OCI-LY1 (cell line): ENCODE measurements at regions not wholly inside any gene's neighbourhood (a gene's known extent, or its start where the extent isn't known, plus 50 kb on each side); places are given as distances from the start of the nearest gene placed in this dataset.

ENCODE experiments used
- H2AFZ ChIP-seq: fragments of 200-600 bp; sonication (generic), shearing (Covaris generic); 2 replicates; pipeline ENCODE4 v1.6.0; 2014; ENCODE audit warnings: antibody characterized with exemption, mild to moderate bottlenecking, low read length
- H3F3A ChIP-seq: fragments of 200-600 bp; sonication (generic), shearing (Covaris generic); 2 replicates; pipeline ENCODE4 v1.6.0; 2014; ENCODE audit warnings: mild to moderate bottlenecking, antibody characterized with exemption, low read length, moderate library complexity; ENCODE audit not compliant: insufficient read depth
- H3K27ac ChIP-seq: fragments of 200-600 bp; sonication (generic); 2 replicates; pipeline ENCODE4 v1.5.1; 2014; ENCODE audit warnings: low read length, mixed run types, mild to moderate bottlenecking, low read depth; ENCODE audit not compliant: poor library complexity, severe bottlenecking
- H3K27me3 ChIP-seq: fragments of 200-600 bp; sonication (generic); 2 replicates; pipeline ENCODE4 v1.6.0; 2014; ENCODE audit warnings: antibody characterized with exemption, mild to moderate bottlenecking, low read length, moderate library complexity; ENCODE audit not compliant: insufficient read depth
- H3K36me3 ChIP-seq: fragments of 200-600 bp; sonication (generic); 2 replicates; pipeline ENCODE4 v1.6.1; 2014; ENCODE audit warnings: mild to moderate bottlenecking, antibody characterized with exemption, low read length, moderate library complexity, mixed read lengths; ENCODE audit not compliant: insufficient read depth
- H3K4me1 ChIP-seq: fragments of 200-600 bp; sonication (generic); 2 replicates; pipeline ENCODE4 v1.5.1; 2014; ENCODE audit warnings: mild to moderate bottlenecking, low read length, moderate library complexity; ENCODE audit not compliant: insufficient read depth, severe bottlenecking
- H3K4me2 ChIP-seq: fragments of 200-600 bp; sonication (generic), shearing (Covaris generic); 2 replicates; pipeline ENCODE4 v1.6.1; 2014; ENCODE audit warnings: low read length
- H3K4me3 ChIP-seq: fragments of 200-600 bp; sonication (generic); 2 replicates; pipeline ENCODE4 v1.5.1; 2014; ENCODE audit warnings: low read length, low read depth, mild to moderate bottlenecking, mixed read lengths; ENCODE audit not compliant: poor library complexity, severe bottlenecking
- H3K79me2 ChIP-seq: fragments of 200-600 bp; shearing (Covaris generic); 2 replicates; pipeline ENCODE4 v1.6.1; 2016; ENCODE audit warnings: mixed run types, low read length, mixed read lengths; ENCODE audit not compliant: insufficient read depth
- H3K9ac ChIP-seq: fragments of 200-600 bp; sonication (generic), shearing (Covaris generic); 2 replicates; pipeline ENCODE4 v1.6.1; 2014; ENCODE audit warnings: mild to moderate bottlenecking, low read length, mixed read lengths
- H3K9me2 ChIP-seq: fragments of 200-600 bp; sonication (generic), shearing (Covaris generic); 2 replicates; pipeline ENCODE4 v1.6.1; 2014; ENCODE audit warnings: low read depth, mild to moderate bottlenecking, low read length, mixed read lengths
- H3K9me3 ChIP-seq: fragments of 200-600 bp; shearing (Covaris generic); 2 replicates; pipeline ENCODE4 v1.6.1; 2014; ENCODE audit warnings: low read length, mixed read lengths
- H4K20me1 ChIP-seq: fragments of 200-600 bp; sonication (generic), shearing (Covaris generic); 2 replicates; pipeline ENCODE4 v1.6.0; 2016; ENCODE audit warnings: mild to moderate bottlenecking, low read length; ENCODE audit not compliant: insufficient read depth
- EZH2 ChIP-seq: fragments of 200-600 bp; sonication (generic), shearing (Covaris generic); IDR thresholded peaks from 2 replicates; pipeline ENCODE4 v1.8.0; 2017; ENCODE audit warnings: borderline replicate concordance, mixed run types, mild to moderate bottlenecking, antibody characterized with exemption, low read length, moderate library complexity, mixed read lengths
- TF ChIP-seq, protein P1 (sequence below): fragments of 200-600 bp; sonication (generic), shearing (Covaris generic); IDR thresholded peaks from 2 replicates; pipeline ENCODE4 v1.5.1; 2017; ENCODE audit warnings: mild to moderate bottlenecking, antibody characterized with exemption, low read length, moderate library complexity, mixed read lengths

DNA sequence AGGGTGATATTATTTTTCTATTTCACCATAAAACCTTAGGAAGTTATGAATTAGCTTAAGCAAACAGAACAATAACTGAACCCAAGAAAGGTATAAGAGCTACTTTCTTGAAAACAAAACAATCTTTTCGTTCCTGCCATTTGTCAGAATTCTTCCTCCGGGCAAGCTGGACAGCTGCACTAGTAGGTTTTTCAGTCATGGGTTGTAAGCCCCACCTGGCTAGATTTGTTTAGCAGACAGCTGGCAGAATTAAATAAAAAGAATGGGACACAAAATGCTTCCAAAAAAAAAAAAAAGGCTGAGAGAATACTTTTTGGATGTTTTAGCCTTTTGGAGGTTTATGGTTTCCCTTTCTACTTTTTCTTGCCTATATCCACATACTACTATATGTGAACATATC lies 694.1 kb downstream of the ARHGAP15 start:
- H3K27me3 ChIP-seq, result no peaks in the 10 kb centered on the region
- no peak overlapping the region for H3K9ac ChIP-seq
- H4K20me1 ChIP-seq, result no peaks in the 10 kb centered on the region
- H3F3A ChIP-seq, result no peaks in the 10 kb centered on the region
- no peaks in the 10 kb centered on the region for H3K79me2 ChIP-seq
- H3K27ac ChIP-seq, result no peak overlapping the region
- H3K4me1 ChIP-seq, result peaks cover 25% of the 10 kb centered on the region
- no peak overlapping the region for H2AFZ ChIP-seq
- no peaks in the 10 kb centered on the region for H3K36me3 ChIP-seq
- no peaks in the 10 kb centered on the region for H3K9me3 ChIP-seq
- no peak overlapping the region for H3K4me2 ChIP-seq
- no peak overlapping the region for H3K4me3 ChIP-seq
- TF ChIP-seq, protein P1, sequence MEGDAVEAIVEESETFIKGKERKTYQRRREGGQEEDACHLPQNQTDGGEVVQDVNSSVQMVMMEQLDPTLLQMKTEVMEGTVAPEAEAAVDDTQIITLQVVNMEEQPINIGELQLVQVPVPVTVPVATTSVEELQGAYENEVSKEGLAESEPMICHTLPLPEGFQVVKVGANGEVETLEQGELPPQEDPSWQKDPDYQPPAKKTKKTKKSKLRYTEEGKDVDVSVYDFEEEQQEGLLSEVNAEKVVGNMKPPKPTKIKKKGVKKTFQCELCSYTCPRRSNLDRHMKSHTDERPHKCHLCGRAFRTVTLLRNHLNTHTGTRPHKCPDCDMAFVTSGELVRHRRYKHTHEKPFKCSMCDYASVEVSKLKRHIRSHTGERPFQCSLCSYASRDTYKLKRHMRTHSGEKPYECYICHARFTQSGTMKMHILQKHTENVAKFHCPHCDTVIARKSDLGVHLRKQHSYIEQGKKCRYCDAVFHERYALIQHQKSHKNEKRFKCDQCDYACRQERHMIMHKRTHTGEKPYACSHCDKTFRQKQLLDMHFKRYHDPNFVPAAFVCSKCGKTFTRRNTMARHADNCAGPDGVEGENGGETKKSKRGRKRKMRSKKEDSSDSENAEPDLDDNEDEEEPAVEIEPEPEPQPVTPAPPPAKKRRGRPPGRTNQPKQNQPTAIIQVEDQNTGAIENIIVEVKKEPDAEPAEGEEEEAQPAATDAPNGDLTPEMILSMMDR, result no peak
- TF ChIP-seq EZH2, result no peak
- no peaks in the 10 kb centered on the region for H3K9me2 ChIP-seq

- Histone ChIP-seq H2AFZ (no peak overlapping the region), H3K79me2 (no peaks in the 10 kb centered on the region), H3F3A (no peaks in the 10 kb centered on the region), H3K4me3 (no peak overlapping the region), H3K4me1 (peaks cover 25% of the 10 kb centered on the region), H3K4me2 (no peak overlapping the region), H4K20me1 (no peaks in the 10 kb centered on the region), H3K9ac (no peak overlapping the region), H3K27ac (no peak overlapping the region), H3K9me2 (no peaks in the 10 kb centered on the region), H3K27me3 (no peaks in the 10 kb centered on the region), H3K9me3 (no peaks in the 10 kb centered on the region), H3K36me3 (no peaks in the 10 kb centered on the region)
- TF ChIP-seq, protein P1, result no peak
- no peak for TF ChIP-seq EZH2
Measured at GRCh38 chr2:143822736-143823135, 693.5 kb downstream of the ARHGAP15 start.

DNA sequence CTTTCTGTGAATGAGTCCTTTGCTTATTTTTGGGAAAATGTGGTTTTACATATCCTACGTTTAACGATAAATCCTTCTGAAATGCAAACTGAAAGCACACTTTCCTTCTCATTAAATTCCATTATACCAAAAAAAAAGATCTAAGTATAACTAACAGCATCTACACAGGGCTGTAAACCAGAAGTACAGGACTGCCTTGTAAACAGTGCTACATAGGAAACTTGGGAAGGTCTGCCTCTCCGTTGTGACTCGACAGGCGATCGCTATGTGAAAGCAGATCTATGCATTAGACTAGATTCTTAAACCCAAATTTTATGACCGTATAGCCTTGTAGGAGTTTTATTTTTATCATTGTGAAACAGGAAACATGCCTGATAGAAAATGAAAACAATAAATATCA lies 690.5 kb downstream of the ARHGAP15 start:
- Histone ChIP-seq H3K27me3 (no peaks in the 10 kb centered on the region), H3K4me3 (peak overlapping the region; percentile 48), H3K4me1 (peaks cover 37% of the 10 kb centered on the region), H3K79me2 (no peaks in the 10 kb centered on the region), H3F3A (no peaks in the 10 kb centered on the region), H3K27ac (no peak overlapping the region), H3K4me2 (peak overlapping the region; percentile 61), H3K36me3 (no peaks in the 10 kb centered on the region), H3K9me2 (no peaks in the 10 kb centered on the region), H3K9ac (peak overlapping the region; percentile 9; the same call in 1 of the 2 replicates), H4K20me1 (no peaks in the 10 kb centered on the region), H3K9me3 (no peaks in the 10 kb centered on the region), H2AFZ (0 out of 2 replicates have a peak overlapping the region, but pooled peaks have one; percentile 22)
- TF ChIP-seq, protein P1, result no peak
- TF ChIP-seq EZH2, result no peak
